NCI-H2081 (cell line): ENCODE measurements at regions not wholly inside any gene's neighbourhood (a gene's known extent, or its start where the extent isn't known, plus 50 kb on each side); places are given as distances from the start of the nearest gene placed in this dataset.

Source experiments
- DNase-seq, 2 experiments: peaks; one replicate each; lab custom pipeline; 2025; lab: John Stamatoyannopoulos, UW

- DNase-seq, result no peak
Observed at GRCh38 chr3:117303443-117303842, 593.9 kb downstream of the TUSC7 start.

GRCh38 chr3:117304681-117305080 lies 595.1 kb downstream of the TUSC7 start:
- DNase-seq, result no peak

GRCh38 chr3:117305681-117306080 lies 596.1 kb downstream of the TUSC7 start:
- DNase-seq, result no peak

GRCh38 chr3:117306299-117306698 lies 596.7 kb downstream of the TUSC7 start:
- DNase-seq, result no peak

- no peak for DNase-seq
Observed at GRCh38 chr3:117308353-117308752, 598.8 kb downstream of the TUSC7 start.

- DNase-seq, result no peak
Observed at GRCh38 chr3:117308756-117309155, 599.2 kb downstream of the TUSC7 start.

DNA sequence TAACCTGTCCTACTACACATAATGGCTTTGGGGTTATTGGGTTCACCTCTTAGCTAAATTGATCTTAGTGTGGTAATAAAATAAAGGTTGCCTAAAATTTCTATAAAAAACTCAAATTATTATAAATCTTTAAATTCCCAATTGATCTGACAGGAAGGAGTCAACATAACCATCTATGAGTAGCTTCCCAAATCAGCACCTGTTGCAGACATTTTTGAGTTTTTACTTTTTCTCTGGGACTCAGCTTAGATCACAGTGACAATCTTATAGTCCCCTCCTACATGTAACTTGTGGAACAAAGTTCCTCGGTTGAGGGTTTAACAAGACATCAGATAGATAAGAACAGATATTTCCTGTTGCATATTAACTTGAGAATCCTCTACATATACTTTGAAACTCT lies 601.0 kb downstream of the TUSC7 start:
- no peak for DNase-seq

DNA sequence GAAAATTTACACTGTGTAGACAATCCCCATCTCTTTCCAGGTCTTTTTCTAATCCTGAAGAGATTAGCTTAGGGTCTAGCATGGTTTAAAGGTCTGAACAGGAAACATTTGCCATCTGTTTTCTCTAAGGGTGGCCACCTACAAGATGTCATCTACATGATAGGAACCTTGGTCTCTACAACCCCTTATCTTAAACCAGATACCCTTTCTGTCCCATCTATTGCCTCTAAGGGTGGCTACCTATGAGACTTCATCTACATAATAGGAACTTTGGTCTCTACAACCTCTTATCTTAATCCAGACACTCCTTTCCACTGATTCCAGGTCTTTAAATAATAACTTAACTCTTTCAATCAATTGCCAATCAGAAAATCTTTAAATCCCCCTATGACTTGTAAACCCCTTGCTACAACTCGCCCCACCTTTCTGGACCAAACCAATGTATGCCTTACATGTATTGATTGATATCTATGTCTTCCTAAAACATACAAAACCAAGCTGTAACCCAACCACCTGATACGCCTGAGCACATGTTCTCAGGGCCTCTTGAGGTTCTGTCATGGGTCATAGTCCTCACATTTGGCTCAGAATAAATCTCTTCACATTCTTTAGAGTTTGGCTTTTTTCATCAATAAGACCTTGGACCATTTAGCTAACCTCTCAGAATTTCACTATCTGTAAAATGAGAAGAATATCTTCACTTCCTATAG lies 605.0 kb downstream of the TUSC7 start:
- no peak for DNase-seq

DNA sequence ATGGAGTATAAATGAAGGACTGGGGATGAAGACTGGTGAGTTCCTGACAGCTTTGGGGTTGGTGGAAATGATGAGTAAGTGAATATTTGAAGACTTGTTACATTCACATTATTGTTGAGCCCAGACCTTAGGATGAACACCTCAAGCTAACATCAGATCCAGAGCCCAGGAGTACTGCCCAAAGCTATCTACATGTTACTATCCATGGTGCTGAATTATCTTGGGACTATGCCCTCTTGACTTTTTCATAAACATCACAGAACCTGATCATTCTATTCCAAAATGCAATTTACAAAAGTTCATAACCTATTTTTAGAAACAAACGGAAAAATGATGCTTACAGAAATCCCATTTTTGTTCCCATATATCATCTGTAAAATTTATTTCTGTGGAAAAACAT lies 613.3 kb downstream of the TUSC7 start:
- DNase-seq, result no peak

- no peak for DNase-seq
Observed at GRCh38 chr3:117346901-117347300, 637.3 kb downstream of the TUSC7 start.

DNA sequence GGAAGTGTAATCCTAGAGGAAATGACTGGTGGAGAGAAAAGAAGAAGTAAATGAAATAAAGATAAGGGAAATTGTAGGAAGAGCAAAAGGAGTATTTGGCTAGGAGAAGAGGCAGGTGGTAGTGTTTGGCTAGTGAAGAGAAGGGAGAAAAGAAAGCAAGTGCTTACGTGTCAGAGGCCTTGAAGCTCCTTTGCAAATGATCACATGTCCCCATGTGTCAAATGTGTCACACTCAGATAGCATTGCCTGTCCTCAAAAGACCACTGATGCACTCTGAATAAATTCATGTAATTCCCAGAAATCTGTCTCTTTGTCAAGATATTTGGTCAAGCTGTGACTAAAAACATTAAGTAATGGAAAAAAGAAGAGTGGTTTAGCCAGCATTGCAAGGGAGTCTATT lies 639.3 kb downstream of the TUSC7 start:
- no peak for DNase-seq

DNA sequence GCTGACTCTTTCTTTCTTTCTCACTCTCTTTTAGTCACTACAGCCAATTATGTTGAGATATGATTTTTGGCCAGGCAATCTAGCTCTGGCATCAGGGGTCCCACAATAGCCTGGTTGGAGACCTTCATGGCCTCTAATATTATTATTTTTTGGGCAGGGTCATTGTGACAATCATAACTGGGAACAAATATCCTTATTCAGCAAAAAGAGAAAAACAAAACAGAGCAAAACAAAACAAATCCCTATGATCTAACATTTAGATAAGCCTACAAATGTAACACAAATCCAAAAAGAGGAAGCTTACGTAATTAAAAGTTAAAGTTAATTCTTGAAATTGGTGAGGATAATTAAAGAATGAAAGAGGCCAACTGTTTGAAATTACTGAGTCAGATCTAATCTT lies 640.0 kb downstream of the TUSC7 start:
- DNase-seq, result no peak

DNA sequence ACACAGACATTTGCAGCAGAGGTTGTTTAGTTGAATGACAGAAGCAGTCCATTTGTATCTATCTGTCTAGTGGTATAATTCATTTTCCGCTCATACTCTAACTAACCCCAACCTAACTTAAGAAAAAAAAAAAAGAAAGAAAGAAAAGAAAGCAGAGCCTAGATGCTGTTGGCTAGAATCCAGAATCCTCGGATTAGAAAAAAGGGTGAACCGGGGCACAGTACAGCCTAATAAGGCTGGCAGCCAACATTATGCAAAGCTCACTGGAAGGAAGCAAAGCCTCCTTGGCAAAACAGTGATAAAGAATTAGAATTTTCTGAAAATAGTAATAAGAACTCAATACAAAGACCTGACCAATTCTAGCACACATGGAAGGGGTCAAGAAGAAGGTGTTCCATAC lies 640.8 kb downstream of the TUSC7 start:
- no peak for DNase-seq

DNA sequence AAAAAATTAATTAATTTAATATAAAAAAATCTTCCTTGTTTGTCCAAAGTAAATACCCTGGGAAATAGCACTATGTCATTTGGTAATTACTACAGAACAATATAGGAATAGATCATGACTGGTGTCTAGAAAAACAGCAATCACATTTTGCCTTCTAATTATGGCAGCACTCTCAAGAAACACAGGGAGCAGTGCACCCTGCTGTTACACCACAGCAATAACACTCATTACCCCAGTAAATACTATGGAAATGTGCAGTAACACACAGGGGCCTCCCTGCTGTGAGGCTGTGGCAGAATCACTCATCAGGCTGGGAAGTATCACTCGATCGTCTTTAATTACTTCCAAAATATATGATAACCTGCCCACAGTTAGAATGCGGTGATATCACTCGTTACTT lies 646.0 kb downstream of the TUSC7 start:
- DNase-seq, result peak; percentile 56 to 82

DNA sequence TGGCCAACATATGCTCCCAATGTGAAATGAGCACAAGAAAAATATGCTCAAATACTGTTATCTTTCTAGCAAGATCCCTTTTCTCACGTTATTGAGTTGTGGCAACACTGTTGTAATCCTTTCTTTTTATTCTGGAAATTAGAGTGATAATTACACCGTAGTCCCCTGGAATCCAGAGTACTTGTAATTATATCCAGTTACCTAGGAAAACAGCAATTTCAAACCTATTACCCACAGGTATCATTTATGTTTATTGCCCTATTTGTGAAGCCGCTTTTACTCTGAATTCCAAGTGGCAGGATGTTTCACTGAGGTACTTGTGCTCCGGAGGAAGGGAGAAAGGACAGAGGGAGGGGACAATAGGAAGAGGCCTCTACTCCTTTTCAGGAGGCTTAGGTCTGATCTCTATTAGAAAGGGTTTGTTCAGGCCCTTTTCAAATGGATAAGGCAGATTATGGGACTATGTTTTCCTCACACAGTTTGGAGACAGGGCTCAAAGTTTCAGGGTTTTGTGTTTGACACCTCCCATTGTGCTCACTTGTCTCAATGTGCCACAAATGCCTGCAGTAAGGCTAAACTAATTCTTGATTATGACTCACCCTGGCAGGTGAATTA lies 646.6 kb downstream of the TUSC7 start:
- peak in 1 of 2 experiments; percentile 54 for DNase-seq

GRCh38 chr3:117358717-117359314 lies 649.2 kb downstream of the TUSC7 start:
- no peak for DNase-seq

DNA sequence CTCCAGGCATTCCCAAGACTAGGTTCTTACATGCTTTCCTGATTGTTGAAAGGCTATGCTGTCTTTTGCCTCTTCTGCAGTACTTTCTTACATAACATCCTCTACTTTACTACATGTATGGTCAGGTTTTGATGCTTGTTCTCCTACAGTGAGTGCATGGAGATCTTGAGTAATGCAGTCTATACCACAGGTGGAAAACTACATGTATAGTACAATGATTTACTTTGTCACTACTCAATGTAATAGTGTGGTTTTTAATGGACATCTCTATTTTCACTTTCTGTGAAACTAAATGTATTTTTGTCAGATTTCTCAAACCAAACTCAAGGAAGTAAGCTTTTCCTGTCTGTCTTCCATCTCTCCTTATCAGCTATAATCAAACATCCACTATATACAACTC lies 657.0 kb downstream of the TUSC7 start:
- no peak for DNase-seq

GRCh38 chr3:117367861-117368260 lies 658.3 kb downstream of the TUSC7 start:
- DNase-seq, result no peak

DNA sequence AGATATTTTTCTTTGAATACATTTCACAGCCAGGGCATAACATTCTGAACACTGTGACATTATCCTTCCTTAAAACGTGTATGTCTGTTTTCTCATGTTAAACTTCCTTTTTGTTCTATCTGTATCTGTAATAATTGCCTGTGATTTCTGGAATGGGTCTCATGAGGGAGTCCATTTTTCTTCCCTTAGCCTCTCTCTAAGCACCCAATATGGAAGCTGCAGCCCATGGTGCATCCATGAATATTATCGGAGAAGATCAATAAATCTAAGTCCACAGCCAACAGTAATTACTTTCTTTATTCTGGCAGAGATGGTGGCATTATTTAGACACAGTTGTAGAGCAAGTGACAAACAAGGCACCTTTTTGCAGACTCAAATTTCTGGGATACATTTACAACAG lies 671.1 kb downstream of the TUSC7 start:
- no peak for DNase-seq

DNA sequence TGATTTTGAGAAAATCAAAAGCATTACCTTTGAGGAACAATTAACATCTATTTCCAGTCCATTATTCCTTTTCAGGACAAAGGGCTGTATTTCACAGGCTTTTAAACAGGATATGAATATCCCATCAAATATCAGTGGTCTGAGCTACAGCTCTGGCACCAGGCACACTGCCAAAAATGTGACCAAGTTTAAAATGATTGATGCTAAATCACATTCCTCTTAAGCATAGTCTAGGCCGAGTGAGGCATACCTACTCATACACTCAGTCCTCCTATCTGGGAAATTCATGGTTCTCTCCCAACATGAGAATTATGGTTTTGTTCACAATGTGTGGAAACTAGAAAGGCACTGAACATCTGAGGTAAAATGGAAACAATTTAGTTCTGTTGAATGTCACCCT lies 683.5 kb downstream of the TUSC7 start:
- DNase-seq, result no peak

GRCh38 chr3:117398141-117398899 lies 688.7 kb downstream of the TUSC7 start:
- DNase-seq, result peak; percentile 85 to 97

GRCh38 chr3:117399311-117400078 lies 689.9 kb downstream of the TUSC7 start:
- DNase-seq, result peak in 1 of 2 experiments; percentile 57
